ENCODE measurements at regions not wholly inside any gene's neighbourhood (a gene's known extent, or its start where the extent isn't known, plus 50 kb on each side); places are given as distances from the start of the nearest gene placed in this dataset.

GRCh38 chr2:157936406-157936805, 60.3 kb upstream of the ACVR1 start:
- H3K14ac ChIP-seq (ENCODE audit: insufficient read length), result no peak overlapping the region
- peaks cover 11 to 39% (median 26%) of the 10 kb centered on the region in 4 experiments for H3K27me3 ChIP-seq (replicated peaks in 1 of 4; ENCODE audit: control insufficient read depth in 3 of 4, extremely low read depth in 1 of 4, insufficient read depth in 3 of 4, low read length in 3 of 4)
- no peak overlapping the region for H3K18ac ChIP-seq (ENCODE audit: extremely low read depth, low read length)
- H4K20me1 ChIP-seq (replicated peaks in 1 of 2; ENCODE audit: control insufficient read depth in 1 of 2, insufficient read depth in 2 of 2, low read length in 2 of 2), result no peaks in the 10 kb centered on the region
- H3K9me3 ChIP-seq (ENCODE audit: insufficient read depth in 2 of 2, low read depth in 1 of 2, low read length in 1 of 2), result no peaks in the 10 kb centered on the region
- no peak overlapping the region for H2BK15ac ChIP-seq (ENCODE audit: low read length)
- no peak overlapping the region for H2AFZ ChIP-seq (ENCODE audit: low read length)
- no peak overlapping the region for H3K4me2 ChIP-seq (ENCODE audit: insufficient read depth in 1 of 2, low read depth in 2 of 2, low read length in 2 of 2)
- no peak overlapping the region for H3K4ac ChIP-seq (replicated peaks; ENCODE audit: insufficient read length, low read depth, low read length)
- H3K79me1 ChIP-seq (ENCODE audit: low read depth, low read length), result no peaks in the 10 kb centered on the region
- H3K23me2 ChIP-seq (ENCODE audit: low read depth, low read length), result peaks cover 5% of the 10 kb centered on the region
- ChIA-PET CTCF (ENCODE audit: partially characterized antibody) (interaction anchor here (0.7 to 2.8 kb wide), 6 partner anchors 8 to 103 kb away, joined by 3 to 11 read pairs (median 4); no protein-coding TSS in a partner anchor), POLR2A (ENCODE audit: partially characterized antibody) (no interaction called here)
- H3K27ac ChIP-seq (ENCODE audit: low read depth, low read length), result no peak overlapping the region
- no peak overlapping the region for H4K5ac ChIP-seq (ENCODE audit: insufficient read length, low read depth, low read length)
- no peak overlapping the region for H3K56ac ChIP-seq (replicated peaks; ENCODE audit: insufficient read length, low read depth, low read length)
- H2BK5ac ChIP-seq (ENCODE audit: low read depth, low read length), result no peak overlapping the region
- no peaks in the 10 kb centered on the region for H3K79me2 ChIP-seq (ENCODE audit: control insufficient read depth in 1 of 2, insufficient read depth in 2 of 2, low read length in 2 of 2)
- no peak for FAIRE-seq
- H2BK120ac ChIP-seq (replicated peaks; ENCODE audit: low read depth, low read length), result no peak overlapping the region
- no peak overlapping the region for H3K4me3 ChIP-seq (ENCODE audit: extremely low read depth in 1 of 4, insufficient read depth in 2 of 4, low read depth in 3 of 4, low read length in 4 of 4)
- 89% methylated on average over 1 of the region's 1 CpG; no CpG with 5 or more reads in 1 of the 2 experiments for WGBS, 2 experiments (ENCODE audit: extremely low coverage in 1 of 2, insufficient coverage in 1 of 2, insufficient read length in 1 of 2, insufficient replicate concordance in 2 of 2, low coverage in 1 of 2, low lambda C conversion rate in 2 of 2, missing lambda C conversion rate in 1 of 2)
- no peak overlapping the region for H2BK20ac ChIP-seq (ENCODE audit: low read length)
- peaks cover 3 to 20% (median 9%) of the 10 kb centered on the region in 4 experiments; a peak in 6 of 7 replicates for H3K4me1 ChIP-seq (replicated peaks in 1 of 4; ENCODE audit: control insufficient read depth in 3 of 4, insufficient read depth in 4 of 4, low read length in 3 of 4)
- H2AK5ac ChIP-seq (ENCODE audit: low read depth, low read length), result no peak overlapping the region
- H3K36me3 ChIP-seq (ENCODE audit: control insufficient read depth in 2 of 4, insufficient read depth in 4 of 4, low read length in 3 of 4), result no peaks in the 10 kb centered on the region
- no peak overlapping the region for H3K23ac ChIP-seq (ENCODE audit: insufficient read length)
- DNase-seq (ENCODE audit: low read depth in 1 of 2, low spot score in 2 of 2), result no peak
- H2BK12ac ChIP-seq (ENCODE audit: low read depth, low read length), result no peak overlapping the region
- H4K91ac ChIP-seq (replicated peaks; ENCODE audit: insufficient read length, low read length), result no peak overlapping the region
- no peak overlapping the region for H3K9ac ChIP-seq (replicated peaks in 1 of 4; ENCODE audit: extremely low read depth in 1 of 4, low read depth in 3 of 4, low read length in 3 of 4)
- no peak overlapping the region for H4K8ac ChIP-seq (ENCODE audit: extremely low read depth, insufficient read depth, low read length)
- TF ChIP-seq CBX8 (IDR thresholded peaks at IDR 0.05; ENCODE audit: borderline replicate concordance, low read depth, low read length), result no peak
- TF ChIP-seq ATF2 (IDR thresholded peaks at IDR 0.05; ENCODE audit: low read length), result no peak
- TF ChIP-seq SIN3A (conservative IDR thresholded peaks at IDR 0.05 in 1 of 2, IDR thresholded peaks at IDR 0.05 in 1 of 2; ENCODE audit: low read depth in 1 of 2, low read length in 2 of 2), result no peak
- TF ChIP-seq POU5F1 (IDR thresholded peaks at IDR 0.05; ENCODE audit: low read depth, low read length), result no peak
- TF ChIP-seq HDAC6 (IDR thresholded peaks at IDR 0.05; ENCODE audit: low read depth, low read length), result no peak
- no peak for TF ChIP-seq ATF3 (IDR thresholded peaks at IDR 0.05; ENCODE audit: insufficient read depth, low read depth, low read length)
- no peak for TF ChIP-seq CHD2 (IDR thresholded peaks at IDR 0.05; ENCODE audit: low read length)
- TF ChIP-seq FOSL1 (IDR thresholded peaks at IDR 0.05; ENCODE audit: insufficient read depth, low read depth, low read length), result no peak
- no peak for TF ChIP-seq MAFK (IDR thresholded peaks at IDR 0.05; ENCODE audit: low read depth, low read length)
- TF ChIP-seq TCF12 (IDR thresholded peaks at IDR 0.05; ENCODE audit: low read depth, low read length), result no peak
- no peak for TF ChIP-seq CEBPB (IDR thresholded peaks at IDR 0.05; ENCODE audit: low read depth, low read length)
- TF ChIP-seq EZH2 (IDR thresholded peaks at IDR 0.05; ENCODE audit: low read depth, low read length, severe bottlenecking), result no peak
- no peak for TF ChIP-seq POLR2A (IDR thresholded peaks at IDR 0.05; ENCODE audit: control extremely low read depth in 1 of 2, low read depth in 2 of 2, low read length in 2 of 2)

All from H1 (cell line).